Naive B cell (primary cell): ENCODE measurements at regions not wholly inside any gene's neighbourhood (a gene's known extent, or its start where the extent isn't known, plus 50 kb on each side); places are given as distances from the start of the nearest gene placed in this dataset.

ENCODE experiments used
- ATAC-seq, 2 donors: fragments of 150-1000 bp; cut with Tn5 transposase; 2 replicates each; pipeline ENCODE4 v1.10.0; 2021; ENCODE audit warnings: low read depth in 2 of 2, mild to moderate bottlenecking in 2 of 2, moderate library complexity in 2 of 2
- DNase-seq: peaks from one replicate; pipeline ENCODE4 v3.0.0; 2022
- H3K27ac Mint-ChIP-seq, 6 donors: one replicate each; pipeline ENCODE4 v1.8.0; 2020 to 2022; ENCODE audit warnings: mild to moderate bottlenecking in 6 of 6, mixed read lengths in 6 of 6, moderate library complexity in 5 of 6, inconsistent platforms in 2 of 6
- H3K27me3 Mint-ChIP-seq, 3 donors: one replicate each; pipeline ENCODE4 v1.8.0; 2021 to 2022; ENCODE audit warnings: mixed read lengths in 3 of 3, mild to moderate bottlenecking in 1 of 3
- H3K36me3 Mint-ChIP-seq, 2 donors: one replicate each; pipeline ENCODE4 v1.8.0; 2020 to 2022; ENCODE audit warnings: mixed read lengths in 2 of 2, inconsistent platforms in 1 of 2, mild to moderate bottlenecking in 1 of 2
- H3K4me1 Mint-ChIP-seq, 3 donors: one replicate each; pipeline ENCODE4 v1.8.0; 2020 to 2022; ENCODE audit warnings: mixed read lengths in 3 of 3, inconsistent platforms in 1 of 3, mild to moderate bottlenecking in 1 of 3, moderate library complexity in 1 of 3
- H3K4me3 Mint-ChIP-seq, 8 donors: one replicate each; pipeline ENCODE4 v1.8.0; 2020 to 2022; ENCODE audit warnings: mild to moderate bottlenecking in 8 of 8, mixed read lengths in 8 of 8, moderate library complexity in 8 of 8, inconsistent platforms in 2 of 8
- H3K9me3 Mint-ChIP-seq, 7 donors: one replicate each; pipeline ENCODE4 v1.8.0; 2020 to 2022; ENCODE audit warnings: mixed read lengths in 7 of 7, mild to moderate bottlenecking in 5 of 7, inconsistent platforms in 2 of 7, moderate library complexity in 1 of 7

- Mint-ChIP-seq H3K9me3 (peaks cover 0 to 15% (median 9%) of the 10 kb centered on the region in 7 donors), H3K27me3 (peaks cover 0 to 6% (median 5%) of the 10 kb centered on the region in 3 donors), H3K4me3 (no peak overlapping the region), H3K4me1 (no peaks in the 10 kb centered on the region), H3K27ac (no peak overlapping the region), H3K36me3 (no peaks in the 10 kb centered on the region)
- ATAC-seq, result no peak
- DNase-seq, result no peak
Observed at GRCh38 chrX:46386511-46386910, 158.7 kb downstream of the ZNF674 start.

- peaks cover 0 to 3% (median 0%) of the 10 kb centered on the region in 3 donors for H3K4me1 Mint-ChIP-seq
- ATAC-seq, result no peak
- H3K36me3 Mint-ChIP-seq, result no peaks in the 10 kb centered on the region
- H3K9me3 Mint-ChIP-seq, result no peaks in the 10 kb centered on the region
- H3K27ac Mint-ChIP-seq, result peak overlapping the region in 1 of 6 donors; percentile 9
- no peak overlapping the region for H3K4me3 Mint-ChIP-seq
- peaks cover 0 to 21% (median 3%) of the 10 kb centered on the region in 3 donors for H3K27me3 Mint-ChIP-seq
- no peak for DNase-seq
Observed at GRCh38 chrX:46383006-46383405, 162.2 kb downstream of the ZNF674 start.

- Mint-ChIP-seq H3K9me3 (no peaks in the 10 kb centered on the region), H3K27me3 (peaks cover 0 to 21% (median 0%) of the 10 kb centered on the region in 3 donors), H3K36me3 (no peaks in the 10 kb centered on the region), H3K4me1 (peaks cover 0 to 3% (median 0%) of the 10 kb centered on the region in 3 donors), H3K27ac (peak overlapping the region in 1 of 6 donors; percentile 9), H3K4me3 (no peak overlapping the region)
- DNase-seq (no peak), ATAC-seq (no peak)
Observed at GRCh38 chrX:46382595-46382994, 162.6 kb downstream of the ZNF674 start.

GRCh38 chrX:46381630-46382029 lies 163.6 kb downstream of the ZNF674 start:
- Mint-ChIP-seq H3K36me3 (no peaks in the 10 kb centered on the region), H3K9me3 (no peaks in the 10 kb centered on the region), H3K4me3 (no peak overlapping the region), H3K27me3 (peaks cover 0 to 21% (median 0%) of the 10 kb centered on the region in 3 donors), H3K27ac (no peak overlapping the region), H3K4me1 (peaks cover 0 to 3% (median 0%) of the 10 kb centered on the region in 3 donors)
- ATAC-seq (peak in 1 of 2 donors; percentile 51), DNase-seq (peak; percentile 9)

- Mint-ChIP-seq H3K27ac (no peak overlapping the region), H3K4me3 (no peak overlapping the region), H3K27me3 (peaks cover 0 to 16% (median 0%) of the 10 kb centered on the region in 3 donors), H3K36me3 (no peaks in the 10 kb centered on the region), H3K4me1 (peaks cover 0 to 3% (median 0%) of the 10 kb centered on the region in 3 donors), H3K9me3 (no peaks in the 10 kb centered on the region)
- no peak for ATAC-seq
- no peak for DNase-seq
Observed at GRCh38 chrX:46380148-46380752, 165.0 kb downstream of the ZNF674 start.

GRCh38 chrX:46376246-46376885 lies 168.9 kb downstream of the ZNF674 start:
- H3K27me3 Mint-ChIP-seq, result peaks cover 0 to 23% (median 0%) of the 10 kb centered on the region in 3 donors
- DNase-seq (no peak), ATAC-seq (no peak)
- H3K36me3 Mint-ChIP-seq, result no peaks in the 10 kb centered on the region
- H3K9me3 Mint-ChIP-seq, result no peaks in the 10 kb centered on the region
- peaks cover 0 to 3% (median 0%) of the 10 kb centered on the region in 3 donors for H3K4me1 Mint-ChIP-seq
- no peak overlapping the region for H3K27ac Mint-ChIP-seq
- no peak overlapping the region for H3K4me3 Mint-ChIP-seq

GRCh38 chrX:46375831-46376230 lies 169.4 kb downstream of the ZNF674 start:
- no peak for ATAC-seq
- H3K27ac Mint-ChIP-seq, result peak overlapping the region in 1 of 6 donors; percentile 74
- no peaks in the 10 kb centered on the region for H3K36me3 Mint-ChIP-seq
- no peaks in the 10 kb centered on the region for H3K9me3 Mint-ChIP-seq
- no peak for DNase-seq
- peaks cover 0 to 3% (median 0%) of the 10 kb centered on the region in 3 donors for H3K4me1 Mint-ChIP-seq
- no peak overlapping the region for H3K4me3 Mint-ChIP-seq
- H3K27me3 Mint-ChIP-seq, result peaks cover 0 to 23% (median 0%) of the 10 kb centered on the region in 3 donors

GRCh38 chrX:46374371-46374770 lies 170.8 kb downstream of the ZNF674 start:
- H3K4me3 Mint-ChIP-seq, result no peak overlapping the region
- peaks cover 0 to 11% (median 0%) of the 10 kb centered on the region in 3 donors for H3K27me3 Mint-ChIP-seq
- H3K4me1 Mint-ChIP-seq, result no peaks in the 10 kb centered on the region
- no peaks in the 10 kb centered on the region for H3K36me3 Mint-ChIP-seq
- DNase-seq (no peak), ATAC-seq (no peak)
- no peaks in the 10 kb centered on the region for H3K9me3 Mint-ChIP-seq
- no peak overlapping the region for H3K27ac Mint-ChIP-seq

GRCh38 chrX:46367491-46367890 lies 177.7 kb downstream of the ZNF674 start:
- H3K36me3 Mint-ChIP-seq, result no peaks in the 10 kb centered on the region
- no peak for DNase-seq
- no peaks in the 10 kb centered on the region for H3K4me1 Mint-ChIP-seq
- H3K9me3 Mint-ChIP-seq, result peaks cover 0 to 2% (median 0%) of the 10 kb centered on the region in 7 donors
- H3K4me3 Mint-ChIP-seq, result peak overlapping the region in 1 of 8 donors; percentile 45
- H3K27me3 Mint-ChIP-seq, result no peaks in the 10 kb centered on the region
- no peak overlapping the region for H3K27ac Mint-ChIP-seq
- ATAC-seq, result no peak

GRCh38 chrX:46366381-46367207 lies 178.6 kb downstream of the ZNF674 start:
- Mint-ChIP-seq H3K27ac (no peak overlapping the region), H3K9me3 (peaks cover 0 to 2% (median 0%) of the 10 kb centered on the region in 7 donors), H3K27me3 (no peaks in the 10 kb centered on the region), H3K4me3 (no peak overlapping the region), H3K36me3 (no peaks in the 10 kb centered on the region), H3K4me1 (no peaks in the 10 kb centered on the region)
- DNase-seq (no peak), ATAC-seq (no peak)

GRCh38 chrX:46354481-46354880 lies 190.7 kb downstream of the ZNF674 start:
- Mint-ChIP-seq H3K4me1 (no peaks in the 10 kb centered on the region), H3K36me3 (no peaks in the 10 kb centered on the region), H3K9me3 (peaks cover 0 to 14% (median 2%) of the 10 kb centered on the region in 7 donors), H3K4me3 (no peak overlapping the region), H3K27me3 (no peaks in the 10 kb centered on the region), H3K27ac (no peak overlapping the region)
- no peak for ATAC-seq
- no peak for DNase-seq

- DNase-seq (no peak), ATAC-seq (no peak)
- Mint-ChIP-seq H3K27ac (no peak overlapping the region), H3K4me3 (no peak overlapping the region), H3K9me3 (peaks cover 0 to 8% (median 2%) of the 10 kb centered on the region in 7 donors), H3K4me1 (no peaks in the 10 kb centered on the region), H3K36me3 (no peaks in the 10 kb centered on the region), H3K27me3 (peaks cover 0 to 27% (median 0%) of the 10 kb centered on the region in 3 donors)
Observed at GRCh38 chrX:46341767-46342322, 203.4 kb downstream of the ZNF674 start.

GRCh38 chrX:46340696-46341095 lies 204.5 kb downstream of the ZNF674 start:
- no peak for DNase-seq
- no peak for ATAC-seq
- no peak overlapping the region for H3K4me3 Mint-ChIP-seq
- H3K9me3 Mint-ChIP-seq, result peaks cover 0 to 2% (median 0%) of the 10 kb centered on the region in 7 donors
- peaks cover 0 to 31% (median 0%) of the 10 kb centered on the region in 3 donors for H3K27me3 Mint-ChIP-seq
- H3K4me1 Mint-ChIP-seq, result no peaks in the 10 kb centered on the region
- H3K36me3 Mint-ChIP-seq, result no peaks in the 10 kb centered on the region
- H3K27ac Mint-ChIP-seq, result no peak overlapping the region
